A204.1 (cell line): ENCODE measurements at regions not wholly inside any gene's neighbourhood (a gene's known extent, or its start where the extent isn't known, plus 50 kb on each side); places are given as distances from the start of the nearest gene placed in this dataset.

Source experiments
- FAIRE-seq: peaks from 2 replicates; lab custom pipeline; 2012; peaks lifted over from hg19 to GRCh38; lab: Jason Lieb, UNC

DNA sequence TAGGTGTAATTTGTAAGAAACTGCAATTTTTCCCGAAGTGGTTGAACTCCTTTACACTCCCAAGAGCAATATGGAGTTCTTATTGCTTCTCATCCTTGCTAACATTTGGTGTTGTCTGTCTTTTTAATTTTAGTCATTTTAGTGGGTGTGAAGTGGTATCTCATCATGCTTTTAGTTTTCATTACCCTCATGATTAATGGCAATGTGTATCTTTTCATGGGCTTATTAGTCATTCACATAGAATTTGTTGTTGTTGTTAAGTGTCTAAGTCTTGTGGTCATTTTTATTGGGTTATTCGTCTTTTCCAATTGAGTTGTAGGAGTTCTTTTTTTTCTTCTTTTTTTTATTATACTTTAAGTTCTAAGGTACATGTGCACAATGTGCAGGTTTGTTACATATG, 238.3 kb upstream of the SESN3 start:
- no peak for FAIRE-seq

DNA sequence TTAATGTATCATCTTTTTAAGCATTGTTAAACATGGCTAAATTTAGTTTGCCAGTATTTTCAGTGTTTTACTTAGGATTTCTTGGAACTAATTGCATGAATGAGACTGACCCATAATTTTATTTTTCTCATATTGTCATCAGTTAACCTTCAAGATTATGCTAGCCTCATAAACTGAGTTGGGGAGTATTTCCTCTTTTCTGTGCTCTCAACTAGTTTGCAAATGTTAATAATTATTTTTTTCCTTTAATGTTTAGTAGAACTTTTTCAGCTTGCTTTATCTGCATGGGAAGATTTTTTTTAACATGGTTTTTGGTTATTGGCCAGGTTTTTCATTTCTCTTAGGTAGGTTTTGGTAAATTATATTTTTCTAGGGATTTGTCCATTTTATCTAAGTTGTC, 235.4 kb upstream of the SESN3 start:
- no peak for FAIRE-seq

DNA sequence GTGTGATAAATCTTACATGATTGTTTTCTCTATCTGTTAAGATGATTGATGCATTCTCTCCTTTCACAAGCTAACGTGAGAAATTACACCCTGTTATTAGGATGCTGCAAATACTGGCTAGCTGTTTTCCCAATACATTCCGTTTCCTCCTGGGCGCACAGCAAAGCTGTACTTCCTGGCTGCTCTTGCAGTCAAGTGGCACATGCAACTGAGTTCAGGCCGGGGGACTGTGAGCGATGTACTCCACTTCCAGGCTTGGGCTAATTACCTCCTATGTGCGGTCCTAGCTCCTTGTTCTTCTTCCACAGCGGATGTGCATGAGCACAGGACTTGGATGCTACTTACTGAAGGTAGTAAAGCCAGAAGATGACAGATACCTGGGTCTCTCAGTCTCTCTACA, 234.9 kb upstream of the SESN3 start:
- no peak for FAIRE-seq

DNA sequence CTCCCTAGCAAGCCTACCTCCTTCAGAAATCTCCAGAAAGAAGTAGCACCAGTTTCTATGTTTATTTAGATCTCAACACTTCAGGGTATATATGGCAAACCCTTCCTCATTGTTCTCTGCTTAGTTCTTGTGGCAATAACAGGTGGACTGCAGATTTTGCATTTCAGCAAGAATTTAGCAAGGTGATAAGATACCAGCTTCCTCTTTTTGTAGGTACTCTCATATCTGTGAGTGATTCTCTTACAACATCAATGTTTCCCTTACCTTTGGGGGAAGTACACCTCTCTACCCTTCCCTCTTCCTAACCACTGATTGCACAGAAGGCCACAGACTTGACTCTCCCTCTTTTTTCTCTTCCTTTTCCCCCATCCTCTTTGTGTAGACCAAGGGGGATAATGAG, 230.9 kb upstream of the SESN3 start:
- no peak for FAIRE-seq

DNA sequence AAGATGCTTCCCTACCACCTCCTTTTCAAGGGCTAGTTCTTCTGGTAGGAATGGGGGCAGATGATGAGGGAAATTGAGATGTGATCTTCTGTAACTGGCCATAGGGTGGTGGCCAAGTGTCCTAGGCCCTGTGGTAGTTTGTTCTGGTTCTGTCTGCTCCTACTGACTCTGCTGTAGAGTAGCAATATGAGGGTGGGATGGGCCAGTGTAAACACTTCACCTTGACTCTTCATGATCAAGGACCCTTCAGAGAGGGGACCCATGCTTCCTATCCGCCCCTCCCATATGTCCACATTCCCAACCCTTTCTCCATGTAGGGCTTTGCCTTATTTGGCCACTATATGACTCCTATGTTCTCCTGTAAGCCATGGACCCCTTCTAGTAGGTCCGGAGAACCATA, 230.3 kb upstream of the SESN3 start:
- FAIRE-seq = no peak

DNA sequence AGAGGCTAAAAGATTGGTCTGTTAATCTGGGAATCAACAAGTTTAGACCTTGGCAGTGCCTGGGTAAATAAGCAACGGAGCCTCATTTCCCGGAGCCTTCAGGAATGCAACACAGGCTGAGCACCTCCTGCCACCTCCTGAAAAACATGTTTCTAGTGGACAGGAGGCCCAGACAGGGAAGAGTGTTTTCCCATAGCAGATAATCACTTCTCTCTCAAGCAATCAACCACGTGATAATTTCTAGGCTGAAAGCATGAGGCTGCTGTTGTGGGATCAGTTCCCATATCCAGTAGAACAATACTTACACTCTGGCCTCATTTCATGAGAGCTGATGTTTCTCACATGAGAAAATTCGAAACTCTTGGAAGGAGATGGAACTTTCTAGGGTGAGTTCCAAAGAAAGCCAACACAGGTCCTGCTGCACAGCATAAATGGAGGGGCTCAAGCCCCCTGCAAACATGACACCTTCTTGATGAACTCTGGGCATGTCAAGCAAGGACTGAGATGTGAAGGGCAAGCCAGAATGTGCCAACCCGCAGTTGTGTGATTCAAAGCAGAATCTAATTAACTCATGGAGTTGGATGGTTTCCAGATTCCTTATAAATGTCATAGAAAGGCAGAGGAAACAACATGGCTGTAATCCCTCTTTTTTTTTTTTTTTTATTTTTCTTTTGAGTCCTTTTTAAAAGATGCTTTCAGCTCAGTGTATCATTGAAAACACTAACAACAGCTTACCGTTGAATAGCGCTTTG, 228.5 kb upstream of the SESN3 start:
- FAIRE-seq = no peak

DNA sequence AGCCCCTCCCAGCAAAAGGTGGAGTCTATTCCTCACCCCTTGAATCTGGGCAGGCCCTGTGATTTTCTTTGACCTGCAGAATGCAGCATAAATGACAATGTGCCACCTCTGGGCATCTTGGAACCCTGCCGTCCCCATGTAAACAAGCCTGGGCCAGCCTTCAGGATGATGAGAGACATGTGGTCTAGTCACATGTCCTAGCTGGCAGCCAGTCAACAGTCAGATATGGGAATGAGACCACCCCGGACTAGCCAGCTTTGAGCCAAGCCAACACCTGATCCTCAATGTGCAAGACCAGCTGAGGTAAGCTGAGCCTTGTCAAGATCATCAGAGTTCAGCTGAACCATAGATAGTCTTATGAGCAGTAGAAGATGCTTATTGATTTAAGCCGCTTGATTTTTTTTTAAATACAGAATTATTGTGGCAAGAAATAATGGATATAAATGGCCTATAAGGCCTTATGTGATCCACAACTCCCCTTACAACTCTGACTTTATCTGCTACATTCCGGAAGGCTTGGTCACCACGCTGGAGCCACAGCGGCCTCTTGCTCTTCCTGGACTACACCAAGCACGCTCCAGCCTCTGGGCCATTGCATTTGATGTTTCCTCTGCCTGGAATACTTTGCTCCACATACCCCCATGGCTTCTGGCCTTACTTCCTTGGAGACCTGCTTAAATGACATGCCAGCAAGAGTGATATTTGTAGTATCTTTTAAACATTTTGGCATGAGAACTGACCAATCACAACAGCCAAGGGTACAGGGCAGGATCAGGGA, 225.9 kb upstream of the SESN3 start:
- FAIRE-seq = no peak

DNA sequence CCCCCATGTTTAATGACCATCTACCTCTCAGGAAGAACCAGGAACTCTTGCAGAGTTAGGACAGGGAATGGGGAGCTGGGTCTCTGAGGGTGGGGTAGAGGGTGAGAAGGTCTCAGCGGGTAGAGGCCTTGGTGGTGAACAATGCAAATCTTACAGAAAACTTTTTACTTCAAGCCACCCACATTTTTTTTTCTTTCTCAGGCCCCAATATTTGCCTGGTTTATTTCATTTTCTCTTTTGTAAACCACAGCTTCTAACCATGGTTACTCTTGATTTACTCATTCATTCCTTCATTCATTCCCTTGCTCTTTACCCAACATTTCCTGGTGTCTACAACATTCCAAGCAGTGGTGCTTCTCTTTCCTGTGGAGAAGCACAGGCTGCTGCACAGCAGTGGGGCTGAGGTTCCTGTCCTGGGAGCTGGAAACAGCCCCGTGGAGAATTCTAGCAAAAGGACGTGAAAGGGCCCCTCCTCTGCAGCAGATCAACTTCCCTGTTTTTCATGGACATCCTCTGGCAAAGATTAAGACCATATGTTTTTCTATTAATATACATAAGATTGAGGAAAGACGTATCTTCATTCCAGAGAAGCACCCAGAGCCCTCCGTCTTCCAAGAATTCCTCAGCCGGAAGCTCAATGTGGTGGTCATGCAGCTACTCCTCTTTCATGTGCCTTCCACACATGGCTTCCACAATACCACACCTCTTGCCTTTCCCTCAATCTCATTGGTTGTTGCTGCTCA, 224.4 kb upstream of the SESN3 start:
- no peak for FAIRE-seq

DNA sequence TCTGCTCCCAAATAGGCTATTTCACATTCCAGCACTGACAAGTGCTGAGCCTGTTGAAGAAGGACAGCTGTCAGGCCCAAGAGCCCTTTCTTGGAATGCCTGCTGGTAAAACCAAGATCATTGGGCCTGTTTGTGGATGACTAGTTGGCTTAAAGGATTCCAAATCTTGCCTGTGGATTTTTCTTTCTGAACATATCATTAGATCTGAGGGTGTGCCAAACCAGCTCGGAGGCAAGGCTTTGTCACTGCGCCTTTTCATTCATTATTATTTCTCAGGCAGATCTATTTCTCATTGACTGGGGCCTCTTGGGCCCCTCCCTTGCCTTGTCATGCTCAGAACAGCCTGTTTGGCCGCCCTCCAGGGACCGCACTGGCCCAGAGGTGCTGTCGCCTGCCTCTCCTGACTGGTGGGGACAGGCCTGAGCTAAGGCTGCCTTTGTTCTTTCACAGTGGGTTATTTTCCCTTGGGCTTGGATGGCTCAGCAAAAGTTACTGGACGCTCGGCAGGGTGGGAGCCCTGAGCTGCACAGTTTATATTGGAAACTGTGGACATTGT, 222.7 kb upstream of the SESN3 start:
- FAIRE-seq = no peak

DNA sequence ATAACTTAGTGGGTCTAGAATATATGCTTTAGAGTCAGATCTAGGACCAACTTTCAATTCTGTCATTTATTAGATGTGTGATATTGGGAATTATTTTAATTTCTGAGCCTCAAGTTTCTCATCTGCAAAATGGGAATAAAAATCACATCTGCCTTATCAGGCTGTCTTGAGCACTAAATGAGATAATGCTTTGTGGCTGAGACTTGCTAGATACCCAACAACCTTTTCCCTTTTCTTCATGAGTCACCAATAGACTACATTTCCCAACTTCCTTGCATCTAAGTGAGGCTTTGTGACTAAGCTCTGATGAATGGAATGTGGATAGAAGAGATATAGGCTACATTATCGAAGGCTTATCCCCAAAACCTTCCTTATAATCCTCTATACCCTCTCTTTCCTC, 220.7 kb upstream of the SESN3 start:
- FAIRE-seq = no peak

DNA sequence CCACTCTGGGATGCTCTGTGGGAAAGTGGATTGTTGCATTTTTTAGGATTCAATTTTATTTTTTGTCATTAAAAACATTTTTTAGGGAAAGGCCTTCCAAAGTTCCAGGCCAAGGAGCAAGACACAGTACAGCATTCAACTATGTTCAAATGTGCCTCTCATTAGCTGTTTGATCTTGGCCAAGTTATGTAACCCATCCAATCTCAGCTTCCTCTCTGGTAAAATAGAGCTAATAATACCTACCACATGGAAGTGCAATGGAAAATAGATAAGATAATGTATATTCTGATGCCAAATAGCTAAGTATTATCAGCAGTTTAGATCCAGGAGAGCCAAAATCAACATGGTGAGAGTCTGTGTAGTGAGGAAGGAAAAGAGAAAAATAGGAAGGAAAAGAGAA, 220.3 kb upstream of the SESN3 start:
- no peak for FAIRE-seq

DNA sequence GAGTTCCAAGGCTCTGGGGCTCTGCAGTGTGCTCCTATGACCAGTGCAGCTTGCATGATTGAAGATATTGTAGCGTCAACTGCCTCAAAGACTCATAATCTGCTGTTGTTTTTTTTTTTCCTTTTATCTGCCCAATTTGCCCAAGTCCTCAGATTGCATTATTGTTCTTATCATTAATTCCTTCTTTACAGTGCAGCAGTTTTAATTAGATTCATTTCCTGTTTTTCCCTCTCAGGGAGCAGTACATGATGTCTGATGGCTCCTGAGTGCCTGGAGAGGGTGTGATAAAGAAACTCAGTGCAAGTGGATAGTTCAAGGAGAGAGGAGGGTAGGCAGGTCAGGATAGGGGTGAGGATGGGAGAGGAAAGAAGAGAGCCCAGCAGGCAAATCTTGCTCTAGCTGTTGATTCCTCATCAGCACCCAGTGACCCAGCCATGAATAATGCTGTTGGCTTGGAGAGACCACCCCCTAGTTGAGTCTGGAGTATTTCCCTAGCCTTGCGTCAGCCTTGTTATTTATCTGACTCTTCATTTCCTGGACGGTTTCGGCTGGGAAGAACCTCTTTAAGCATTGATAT, 219.6 kb upstream of the SESN3 start:
- FAIRE-seq = no peak

DNA sequence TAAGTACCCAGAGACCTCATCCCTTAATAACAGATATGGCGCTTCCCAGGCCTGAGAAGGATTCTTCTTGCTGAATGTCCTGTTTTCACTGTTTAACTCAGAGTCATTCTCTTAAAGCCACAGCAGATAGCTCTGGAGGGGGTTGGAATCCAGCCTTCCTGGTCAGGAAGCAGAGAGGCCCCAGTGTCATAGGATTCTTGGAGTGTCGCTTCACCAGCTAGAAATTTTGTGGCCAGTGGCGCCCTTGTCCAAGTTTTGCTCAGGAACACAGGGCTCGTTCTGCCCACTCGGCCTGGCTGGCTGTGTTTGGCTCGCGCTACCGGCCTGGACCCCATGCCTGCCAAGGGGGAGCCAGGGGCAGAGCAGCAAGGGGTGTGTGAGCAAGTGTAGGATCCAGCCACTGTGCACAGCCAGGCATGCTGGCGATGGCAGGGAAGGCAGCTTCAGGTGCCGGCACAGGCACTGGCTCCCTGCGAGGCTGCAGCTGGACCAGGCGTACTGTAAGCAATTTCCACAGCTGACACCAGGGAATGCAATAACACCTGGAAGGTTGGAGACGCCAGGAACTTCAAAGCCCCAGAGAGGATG, 214.8 kb upstream of the SESN3 start:
- FAIRE-seq = no peak

DNA sequence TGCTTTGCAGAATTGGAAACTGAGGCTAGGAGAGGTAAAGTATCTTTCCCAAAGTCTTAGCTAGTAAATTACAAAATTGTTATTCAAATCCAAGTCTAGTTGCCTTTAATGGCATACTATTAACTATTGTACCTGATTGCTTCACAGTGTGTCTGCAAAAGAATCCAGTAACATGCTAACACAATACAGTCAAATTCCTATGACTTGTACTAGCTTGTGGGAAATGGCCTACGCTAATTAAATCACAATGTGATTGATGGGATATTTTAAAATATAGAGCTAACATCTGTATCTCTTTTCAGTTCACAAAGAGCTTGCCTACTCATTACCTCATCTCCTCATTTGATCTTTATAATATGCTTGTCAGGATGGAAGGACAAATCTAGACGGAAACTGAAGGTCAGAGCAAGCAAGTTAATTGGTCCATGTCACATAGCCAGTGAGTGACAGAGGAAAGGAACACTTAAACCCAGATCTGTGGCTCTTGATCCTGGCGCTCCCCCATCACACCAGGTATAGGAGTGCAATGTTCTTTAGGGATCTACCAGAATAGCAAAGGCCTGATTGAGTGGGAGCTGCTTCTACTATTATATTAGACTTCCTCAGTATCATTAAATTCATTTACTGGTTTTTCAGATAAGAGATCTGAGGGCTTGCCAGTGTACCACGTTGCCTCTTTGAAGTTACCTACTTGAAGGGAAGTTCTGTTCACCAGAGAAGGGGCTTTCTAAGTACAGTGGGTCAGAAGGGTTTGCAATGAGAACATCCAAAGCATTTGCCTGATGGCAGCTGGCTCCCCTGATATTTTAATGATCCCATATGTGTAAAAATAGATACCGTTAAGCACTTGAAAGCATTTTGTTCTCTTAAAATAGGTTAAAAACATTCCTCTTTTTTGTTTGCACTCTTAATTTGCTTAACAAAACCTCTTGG, 213.6 kb upstream of the SESN3 start:
- no peak for FAIRE-seq

DNA sequence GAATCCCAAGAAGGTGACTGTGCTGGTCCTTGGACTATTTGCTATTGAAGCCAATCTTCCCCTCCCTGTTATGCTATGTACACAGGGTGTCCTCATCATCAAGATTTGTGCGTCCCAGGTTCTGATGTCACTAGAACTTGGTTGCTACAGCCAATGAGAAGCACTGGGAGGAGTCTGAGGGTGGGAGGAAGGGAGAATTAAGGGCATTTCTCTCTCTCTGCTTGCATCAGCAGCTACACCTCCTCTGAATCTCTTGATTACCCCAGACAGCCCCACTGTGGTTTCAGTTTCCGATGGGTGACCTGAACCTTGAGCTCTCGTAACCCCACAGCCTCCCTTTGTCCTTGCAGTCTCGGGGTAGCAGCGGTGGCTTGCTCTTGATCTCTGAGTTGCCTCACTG, 212.4 kb upstream of the SESN3 start:
- no peak for FAIRE-seq

DNA sequence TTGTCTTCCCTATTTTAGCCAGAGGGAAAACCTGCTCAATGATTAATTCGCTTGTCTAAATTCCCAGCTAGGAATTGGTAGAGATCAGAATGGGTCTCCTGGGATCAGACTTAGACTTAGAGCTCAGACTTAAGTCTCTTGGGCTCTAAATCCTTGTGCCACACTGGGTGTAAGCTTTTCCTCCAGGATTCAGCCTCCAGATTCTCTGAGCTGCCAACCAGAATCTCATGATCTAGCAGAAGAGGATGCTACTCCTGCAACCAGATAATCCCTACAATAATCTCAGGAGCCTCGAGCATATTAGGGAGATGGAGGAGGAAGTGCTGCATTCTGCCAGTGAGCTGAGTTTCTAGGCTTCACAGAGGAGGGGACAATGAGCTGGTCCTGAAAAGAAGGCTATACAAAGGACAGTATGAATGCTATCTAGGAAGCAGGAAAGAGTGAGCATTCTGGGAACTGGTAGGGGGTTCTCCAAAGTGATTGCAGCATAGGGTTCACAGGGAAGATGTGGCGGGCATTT, 211.6 kb upstream of the SESN3 start:
- FAIRE-seq = no peak

DNA sequence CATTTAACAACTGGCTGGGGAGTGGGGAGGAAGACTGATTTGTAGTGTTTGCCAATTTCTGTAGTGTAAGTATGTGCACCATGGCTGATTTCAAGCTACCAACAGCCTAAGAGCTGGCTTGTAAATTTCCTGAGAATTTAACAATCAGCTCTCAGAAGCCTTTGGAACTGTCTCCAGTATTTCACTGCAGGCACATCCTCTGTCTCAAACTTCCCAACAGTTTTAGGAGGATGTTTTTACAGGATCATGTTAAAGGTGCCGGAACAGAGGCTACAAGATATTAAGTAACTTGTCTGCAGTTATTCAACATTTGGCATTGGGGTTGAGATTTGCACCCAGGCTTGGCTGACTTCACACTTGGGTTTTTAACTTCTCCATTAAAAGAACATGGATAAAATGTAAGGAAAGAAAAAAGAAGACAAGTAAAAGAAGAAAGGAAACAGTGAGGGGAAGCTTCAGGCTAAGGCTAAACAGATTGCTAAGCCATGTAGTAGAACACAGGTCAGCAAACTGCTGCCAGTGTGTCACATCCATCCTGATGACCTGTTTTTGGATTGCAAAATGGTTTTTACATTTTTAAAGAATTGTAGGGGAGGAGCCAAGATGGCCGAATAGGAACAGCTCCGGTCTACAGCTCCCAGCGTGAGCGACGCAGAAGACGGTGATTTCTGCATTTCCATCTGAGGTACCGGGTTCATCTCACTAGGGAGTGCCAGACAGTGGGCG, 204.8 kb upstream of the SESN3 start:
- FAIRE-seq = no peak

DNA sequence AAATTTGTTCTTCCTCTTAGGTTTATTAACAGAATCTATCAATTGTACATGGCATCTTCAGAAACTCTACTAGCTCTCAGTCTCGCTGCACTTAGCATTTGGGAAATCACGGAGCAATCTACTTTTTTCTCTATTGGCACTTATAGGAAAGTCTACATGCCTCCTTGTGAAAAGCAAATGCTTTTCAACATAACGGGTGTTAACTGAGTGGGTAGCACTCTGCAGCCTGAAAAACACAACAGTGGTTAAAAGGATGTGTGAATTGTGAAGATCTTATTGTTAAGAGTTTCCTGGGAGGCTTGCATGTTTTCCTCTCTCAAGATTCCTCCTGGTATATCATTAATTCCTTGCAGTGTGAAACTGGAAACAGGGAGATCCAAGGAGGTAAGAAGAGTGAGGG, 204.2 kb upstream of the SESN3 start:
- no peak for FAIRE-seq

DNA sequence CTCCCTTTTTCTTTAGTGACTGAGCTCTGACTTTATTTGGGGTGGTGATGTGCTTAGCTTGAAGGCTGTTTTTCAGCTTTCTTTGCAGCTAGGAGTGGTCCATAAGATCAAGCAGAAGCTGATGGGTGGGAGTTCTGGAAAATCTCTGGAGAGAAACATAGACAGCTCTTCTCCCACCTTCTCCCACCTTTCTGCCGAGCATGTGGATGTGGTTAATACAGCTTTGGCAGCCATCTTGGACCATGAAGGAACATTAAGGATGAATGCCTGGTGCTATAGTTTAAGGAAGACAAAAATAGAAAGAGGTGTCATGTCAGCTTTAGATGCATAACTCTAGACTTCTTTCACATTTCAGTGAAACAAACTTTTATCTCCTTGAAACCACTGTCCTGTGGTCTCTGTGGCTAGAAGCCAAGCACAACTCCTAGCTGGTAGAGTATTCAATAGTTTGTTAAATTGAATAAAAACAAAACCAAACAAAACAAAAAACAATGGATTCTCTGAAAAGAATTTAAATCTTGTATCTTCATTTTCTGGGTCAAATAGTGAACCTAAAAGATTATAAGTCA, 203.6 kb upstream of the SESN3 start:
- no peak for FAIRE-seq

DNA sequence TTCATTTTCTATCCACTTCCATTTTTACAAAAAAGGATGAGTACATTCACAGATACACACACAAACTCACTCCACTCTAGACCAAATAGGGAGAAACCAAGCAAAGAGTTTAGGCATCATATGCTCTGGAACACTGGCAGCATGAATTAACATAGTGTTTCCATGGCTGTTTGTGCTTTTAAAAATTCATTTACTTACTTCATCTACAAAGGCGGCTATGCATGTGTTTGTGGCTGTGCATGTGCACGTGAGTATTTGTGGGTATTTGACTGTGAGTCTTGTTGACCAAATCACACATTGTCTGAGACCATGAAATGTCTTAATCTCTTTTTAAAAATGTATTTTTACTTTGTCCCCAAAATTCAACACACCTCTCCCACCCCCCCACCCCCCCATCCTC, 203.0 kb upstream of the SESN3 start:
- FAIRE-seq = no peak
